Gastrocnemius medialis (tissue), 4 donors: ENCODE measurements at regions not wholly inside any gene's neighbourhood (a gene's known extent, or its start where the extent isn't known, plus 50 kb on each side); places are given as distances from the start of the nearest gene placed in this dataset.

Experiments
- CTCF ChIP-seq, 5 experiments: fragments of 450-650 bp in 3 of 5; fragments of 200-600 bp in 2 of 5; sonication (generic) in 2 of 5; IDR thresholded peaks in 4 of 5; conservative IDR thresholded peaks in 1 of 5; 1 replicate in 4 of 5; 2 replicates in 1 of 5; pipeline ENCODE4 v1.5.1; 2016 to 2019; ENCODE audit warnings: antibody characterized with exemption in 5 of 5, mild to moderate bottlenecking in 3 of 5, moderate library complexity in 3 of 5
- POLR2A ChIP-seq, 2 donors: fragments of 450-650 bp; IDR thresholded peaks; one replicate each; pipeline ENCODE4 v1.6.1; 2017; ENCODE audit warnings: antibody characterized with exemption in 2 of 2, mild to moderate bottlenecking in 2 of 2, moderate library complexity in 2 of 2

- no peak for TF ChIP-seq CTCF (IDR thresholded peaks at IDR 0.05 in 4 of 5, conservative IDR thresholded peaks at IDR 0.05 in 1 of 5)
- no peak for TF ChIP-seq POLR2A (IDR thresholded peaks at IDR 0.05)
These were observed 1148.6 kb upstream of the PRR20A start for GRCh38 chr13:55992145-55992544.
